ENCODE measurements at regions not wholly inside any gene's neighbourhood (a gene's known extent, or its start where the extent isn't known, plus 50 kb on each side); places are given as distances from the start of the nearest gene placed in this dataset.

DNA sequence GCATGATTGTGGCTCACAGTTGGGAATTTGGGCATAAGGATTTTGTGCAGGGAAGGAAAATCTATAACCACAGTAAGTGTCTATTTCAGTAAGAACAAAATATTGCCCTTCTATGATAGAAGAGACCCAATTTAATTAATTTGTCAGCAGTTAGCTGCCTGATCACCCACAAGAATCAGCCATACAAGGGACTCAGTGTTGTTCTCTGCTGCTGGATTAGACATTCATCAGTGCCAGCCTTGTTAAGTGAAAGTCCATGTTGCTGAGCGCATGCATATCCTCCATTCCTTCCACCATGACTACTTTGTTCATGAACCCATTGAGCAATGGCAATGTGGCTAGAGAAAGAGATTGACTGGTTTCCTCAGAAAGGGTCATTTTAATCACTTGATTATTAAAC is 125.3 kb upstream of the PDHA2 start:
- no peaks in the 10 kb centered on the region for H4K20me1 ChIP-seq (replicated peaks in 1 of 2; ENCODE audit: control insufficient read depth in 1 of 2, insufficient read depth in 2 of 2, low read length in 2 of 2)
- FAIRE-seq (no peak), DNase-seq (ENCODE audit: low read depth in 1 of 2, low spot score in 2 of 2) (no peak)
- H3K4me1 ChIP-seq (replicated peaks in 1 of 4; ENCODE audit: control insufficient read depth in 3 of 4, insufficient read depth in 4 of 4, low read length in 3 of 4) = no peaks in the 10 kb centered on the region
- H3K9ac ChIP-seq (replicated peaks in 1 of 4; ENCODE audit: extremely low read depth in 1 of 4, low read depth in 3 of 4, low read length in 3 of 4) = no peak overlapping the region
- H3K23me2 ChIP-seq (ENCODE audit: low read depth, low read length) = no peaks in the 10 kb centered on the region
- no peak overlapping the region for H3K27ac ChIP-seq (ENCODE audit: low read depth, low read length)
- CTCF ChIA-PET (ENCODE audit: partially characterized antibody) = no interaction called here
- H3K4ac ChIP-seq (replicated peaks; ENCODE audit: insufficient read length, low read depth, low read length) = no peak overlapping the region
- no peak overlapping the region for H2BK15ac ChIP-seq (ENCODE audit: low read length)
- no peak overlapping the region for H2AK5ac ChIP-seq (ENCODE audit: low read depth, low read length)
- H2BK5ac ChIP-seq (ENCODE audit: low read depth, low read length) = no peak overlapping the region
- H3K9me3 ChIP-seq (ENCODE audit: insufficient read depth in 2 of 2, low read depth in 1 of 2, low read length in 1 of 2) = no peaks in the 10 kb centered on the region
- H3K4me3 ChIP-seq (ENCODE audit: extremely low read depth in 1 of 4, insufficient read depth in 2 of 4, low read depth in 3 of 4, low read length in 4 of 4) = no peak overlapping the region
- no peak overlapping the region for H3K18ac ChIP-seq (ENCODE audit: extremely low read depth, low read length)
- H2BK12ac ChIP-seq (ENCODE audit: low read depth, low read length) = no peak overlapping the region
- no peaks in the 10 kb centered on the region for H3K79me1 ChIP-seq (ENCODE audit: low read depth, low read length)
- H3K14ac ChIP-seq (ENCODE audit: insufficient read length) = no peak overlapping the region
- no peaks in the 10 kb centered on the region for H3K36me3 ChIP-seq (ENCODE audit: control insufficient read depth in 2 of 4, insufficient read depth in 4 of 4, low read length in 3 of 4)
- H4K91ac ChIP-seq (replicated peaks; ENCODE audit: insufficient read length, low read length) = no peak overlapping the region
- no peak overlapping the region for H3K56ac ChIP-seq (replicated peaks; ENCODE audit: insufficient read length, low read depth, low read length)
- H3K79me2 ChIP-seq (ENCODE audit: control insufficient read depth in 1 of 2, insufficient read depth in 2 of 2, low read length in 2 of 2) = no peaks in the 10 kb centered on the region
- H4K5ac ChIP-seq (ENCODE audit: insufficient read length, low read depth, low read length) = no peak overlapping the region
- 83% methylated on average over 1 of the region's 1 CpG; no CpG with 5 or more reads in 1 of the 2 experiments for WGBS, 2 experiments (ENCODE audit: extremely low coverage in 1 of 2, insufficient coverage in 1 of 2, insufficient read length in 1 of 2, insufficient replicate concordance in 2 of 2, low coverage in 1 of 2, low lambda C conversion rate in 2 of 2, missing lambda C conversion rate in 1 of 2)
- H3K4me2 ChIP-seq (ENCODE audit: insufficient read depth in 1 of 2, low read depth in 2 of 2, low read length in 2 of 2) = no peak overlapping the region
- H3K27me3 ChIP-seq (replicated peaks in 1 of 4; ENCODE audit: control insufficient read depth in 3 of 4, extremely low read depth in 1 of 4, insufficient read depth in 3 of 4, low read length in 3 of 4) = no peaks in the 10 kb centered on the region
- TF ChIP-seq SRF (IDR thresholded peaks at IDR 0.05; ENCODE audit: low read depth, low read length) = no peak
- H2AFZ ChIP-seq (ENCODE audit: low read length) = no peak overlapping the region
- POLR2A ChIA-PET (ENCODE audit: partially characterized antibody) = no interaction called here
- no peak overlapping the region for H2BK20ac ChIP-seq (ENCODE audit: low read length)
- H3K23ac ChIP-seq (ENCODE audit: insufficient read length) = no peak overlapping the region
- no peak overlapping the region for H2BK120ac ChIP-seq (replicated peaks; ENCODE audit: low read depth, low read length)
- no peak overlapping the region for H4K8ac ChIP-seq (ENCODE audit: extremely low read depth, insufficient read depth, low read length)
